ENCODE measurements at regions not wholly inside any gene's neighbourhood (a gene's known extent, or its start where the extent isn't known, plus 50 kb on each side); places are given as distances from the start of the nearest gene placed in this dataset.

- no peak for DNase-seq
These were observed 65.3 kb downstream of the CUZD1 start for GRCh38 chr10:122780391-122780790.

GRCh38 chr10:122779924-122780323 is 65.7 kb downstream of the CUZD1 start:
- DNase-seq, result no peak

GRCh38 chr10:122777515-122778059 is 68.1 kb downstream of the CUZD1 start:
- DNase-seq, result no peak

GRCh38 chr10:122774231-122774630 is 71.4 kb downstream of the CUZD1 start:
- DNase-seq, result peak; percentile 16

- peak; percentile 6 for DNase-seq
These were observed 71.8 kb upstream of the C10orf120 start for GRCh38 chr10:122771404-122771803.

GRCh38 chr10:122768389-122768745 is 68.7 kb upstream of the C10orf120 start:
- DNase-seq, result no peak

- DNase-seq, result peak; percentile 36
These were observed 68.2 kb upstream of the C10orf120 start for GRCh38 chr10:122767621-122768388.

GRCh38 chr10:122765412-122765811 is 65.8 kb upstream of the C10orf120 start:
- DNase-seq, result no peak

- peak; percentile 4 for DNase-seq
These were observed 57.0 kb upstream of the C10orf120 start for GRCh38 chr10:122756656-122757055.

GRCh38 chr10:122754491-122755235 is 55.0 kb upstream of the C10orf120 start:
- peak; percentile 26 for DNase-seq

GRCh38 chr10:122749886-122750285 is 50.2 kb upstream of the C10orf120 start:
- DNase-seq, result no peak

All from islet precursor cell (in vitro differentiated cells).